Panc1 (cell line): ENCODE measurements at regions not wholly inside any gene's neighbourhood (a gene's known extent, or its start where the extent isn't known, plus 50 kb on each side); places are given as distances from the start of the nearest gene placed in this dataset.

ENCODE experiments used
- CTCF ChIP-seq: fragments of 450-650 bp; IDR thresholded peaks from 2 replicates; pipeline ENCODE4 v1.5.1; 2017; ENCODE audit warnings: mild to moderate bottlenecking
- POLR2AphosphoS5 ChIP-seq: IDR thresholded peaks from 2 replicates; pipeline ENCODE4 v1.6.1; 2012; ENCODE audit warnings: mild to moderate bottlenecking, low read depth, low read length, moderate library complexity

GRCh38 chr5:166431456-166431855 lies 1860.0 kb upstream of the WWC1 start:
- TF ChIP-seq CTCF (no peak), POLR2AphosphoS5 (no peak)
